ENCODE measurements at regions not wholly inside any gene's neighbourhood (a gene's known extent, or its start where the extent isn't known, plus 50 kb on each side); places are given as distances from the start of the nearest gene placed in this dataset.

- no peak overlapping the region for H3K27ac ChIP-seq (ENCODE audit: control insufficient read depth, insufficient read depth)
- WGBS (ENCODE audit: insufficient coverage, insufficient replicate concordance, low lambda C conversion rate, missing lambda C conversion rate), result 15% methylated on average over 3 of the region's 3 CpGs
- ChIA-PET POLR2A (no interaction called here), CTCF (no interaction called here), RAD21 (ENCODE audit: unreplicated experiment) (no interaction called here), SMC1A (ENCODE audit: uncharacterized antibody, unreplicated experiment) (no interaction called here)
- no peak for FAIRE-seq
- no peaks in the 10 kb centered on the region; a peak in 1 of 4 replicates for H3K27me3 ChIP-seq (replicated peaks in 1 of 2; ENCODE audit: control insufficient read depth in 2 of 2, insufficient read depth in 2 of 2, low read length in 1 of 2)
- no peak overlapping the region for H3K4me2 ChIP-seq (ENCODE audit: control insufficient read depth, insufficient read depth)
- peaks cover 3% of the 10 kb centered on the region; the same call in 2 of the 3 replicates for H3K9me3 ChIP-seq (replicated peaks; ENCODE audit: control insufficient read depth, insufficient read depth, low read length)
- TF ChIP-seq CUX1 (IDR thresholded peaks at IDR 0.05; ENCODE audit: insufficient replicate concordance, low read depth, low read length) (no peak), SRF (IDR thresholded peaks at IDR 0.05; ENCODE audit: low read depth in 2 of 2, low read length in 2 of 2) (no peak), FOXK2 (IDR thresholded peaks at IDR 0.05) (no peak), BCLAF1 (IDR thresholded peaks at IDR 0.05) (no peak), SMARCA5 (IDR thresholded peaks at IDR 0.05) (no peak), HDAC6 (IDR thresholded peaks at IDR 0.05; ENCODE audit: unreplicated experiment) (no peak), NR2C2 (IDR thresholded peaks at IDR 0.05; ENCODE audit: borderline replicate concordance, control insufficient read depth, insufficient read length, low read depth) (no peak), JUNB (IDR thresholded peaks at IDR 0.05) (no peak), MXI1 (IDR thresholded peaks at IDR 0.05; ENCODE audit: low read depth, low read length) (no peak), ASH2L (IDR thresholded peaks at IDR 0.05; ENCODE audit: borderline replicate concordance, low read depth) (no peak), POLR2AphosphoS5 (IDR thresholded peaks at IDR 0.05; ENCODE audit: low read length) (no peak), POLR2A (IDR thresholded peaks at IDR 0.05; ENCODE audit: low read depth, low read length) (no peak), TCF3 (IDR thresholded peaks at IDR 0.05; ENCODE audit: borderline replicate concordance, insufficient read depth, low read depth, low read length) (no peak), SIX5 (IDR thresholded peaks at IDR 0.05; ENCODE audit: low read depth, low read length, severe bottlenecking) (no peak), MEF2B (IDR thresholded peaks at IDR 0.05; ENCODE audit: partially characterized antibody, poor library complexity, severe bottlenecking) (no peak)
- TF ChIP-seq, protein P1, sequence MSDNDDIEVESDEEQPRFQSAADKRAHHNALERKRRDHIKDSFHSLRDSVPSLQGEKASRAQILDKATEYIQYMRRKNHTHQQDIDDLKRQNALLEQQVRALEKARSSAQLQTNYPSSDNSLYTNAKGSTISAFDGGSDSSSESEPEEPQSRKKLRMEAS (IDR thresholded peaks at IDR 0.05; ENCODE audit: low read depth, low read length), result no peak
- TF ChIP-seq, protein P2, sequence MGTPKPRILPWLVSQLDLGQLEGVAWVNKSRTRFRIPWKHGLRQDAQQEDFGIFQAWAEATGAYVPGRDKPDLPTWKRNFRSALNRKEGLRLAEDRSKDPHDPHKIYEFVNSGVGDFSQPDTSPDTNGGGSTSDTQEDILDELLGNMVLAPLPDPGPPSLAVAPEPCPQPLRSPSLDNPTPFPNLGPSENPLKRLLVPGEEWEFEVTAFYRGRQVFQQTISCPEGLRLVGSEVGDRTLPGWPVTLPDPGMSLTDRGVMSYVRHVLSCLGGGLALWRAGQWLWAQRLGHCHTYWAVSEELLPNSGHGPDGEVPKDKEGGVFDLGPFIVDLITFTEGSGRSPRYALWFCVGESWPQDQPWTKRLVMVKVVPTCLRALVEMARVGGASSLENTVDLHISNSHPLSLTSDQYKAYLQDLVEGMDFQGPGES (IDR thresholded peaks at IDR 0.05), result no peak
- in situ Hi-C loops (cut with MboI) (no loop called here), intact Hi-C loops (cut with micrococcal nuclease; ENCODE audit: unreplicated experiment) (no loop called here)
- no peak overlapping the region for H3K4me3 ChIP-seq
- no peaks in the 10 kb centered on the region for H3K36me3 ChIP-seq (ENCODE audit: control insufficient read depth in 2 of 2, insufficient read depth in 2 of 2, low read length in 1 of 2)
- DNase-seq (ENCODE audit: low read depth, low spot score), result no peak
- H2AFZ ChIP-seq (ENCODE audit: control insufficient read depth, low read depth, low read length), result no peak overlapping the region
- ATAC-seq, result no peak
- no TSS peak for BruUV-seq (replicated peaks)
- H4K20me1 ChIP-seq (ENCODE audit: control insufficient read depth, insufficient read depth), result no peaks in the 10 kb centered on the region
- H3K4me1 ChIP-seq (ENCODE audit: control insufficient read depth, insufficient read depth, low read length), result no peaks in the 10 kb centered on the region; the same call in 1 of the 2 replicates
- H3K79me2 ChIP-seq (ENCODE audit: control insufficient read depth, insufficient read depth, low read length), result no peaks in the 10 kb centered on the region
- no peak overlapping the region for H3K9ac ChIP-seq (ENCODE audit: control insufficient read depth, insufficient read depth, low read length)
Measured at GRCh38 chrX:40423299-40423698, 157.5 kb upstream of the ATP6AP2 start.
